ENCODE measurements at regions not wholly inside any gene's neighbourhood (a gene's known extent, or its start where the extent isn't known, plus 50 kb on each side); places are given as distances from the start of the nearest gene placed in this dataset.
A peak's percentile ranks its signal among the peaks of the same experiment; 100 is the strongest.

DNA sequence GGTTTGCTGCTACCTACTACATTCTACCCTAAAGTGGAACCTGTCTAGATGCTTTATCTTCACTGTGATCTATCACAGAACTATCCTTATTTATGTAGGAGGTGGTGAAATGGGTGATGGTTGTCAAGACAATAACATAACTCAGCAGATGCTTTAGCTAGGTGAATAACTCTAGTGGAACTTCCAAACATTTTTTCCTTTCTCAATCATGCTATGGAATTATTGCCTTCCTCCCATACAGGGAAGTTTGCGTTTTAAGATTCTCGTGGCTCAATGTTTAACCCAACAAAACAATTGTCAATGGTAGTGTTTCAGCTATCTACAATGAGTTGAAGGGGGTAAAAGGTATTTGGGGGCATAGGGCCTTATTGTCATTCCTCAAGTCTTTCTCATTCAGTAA, 82.6 kb upstream of the GLI2 start:
- Histone ChIP-seq H3K4me1 (replicated peaks in 1 of 2) (no peaks in the 10 kb centered on the region), H3K4me3 (no peak overlapping the region), H3K27me3 (peaks cover 9% of the 10 kb centered on the region), H3K36me3 (replicated peaks in 1 of 2) (no peaks in the 10 kb centered on the region), H3K9me3 (replicated peaks in 1 of 3) (no peaks in the 10 kb centered on the region), H3K27ac (no peak overlapping the region)
- 62 to 74% (median 71%) methylated on average over 2 of the region's 2 CpGs for WGBS, 4 donors
- intact Hi-C loops (cut with DNase I): no loop called here
- DNase-seq: no peak
- TF ChIP-seq, protein P1, sequence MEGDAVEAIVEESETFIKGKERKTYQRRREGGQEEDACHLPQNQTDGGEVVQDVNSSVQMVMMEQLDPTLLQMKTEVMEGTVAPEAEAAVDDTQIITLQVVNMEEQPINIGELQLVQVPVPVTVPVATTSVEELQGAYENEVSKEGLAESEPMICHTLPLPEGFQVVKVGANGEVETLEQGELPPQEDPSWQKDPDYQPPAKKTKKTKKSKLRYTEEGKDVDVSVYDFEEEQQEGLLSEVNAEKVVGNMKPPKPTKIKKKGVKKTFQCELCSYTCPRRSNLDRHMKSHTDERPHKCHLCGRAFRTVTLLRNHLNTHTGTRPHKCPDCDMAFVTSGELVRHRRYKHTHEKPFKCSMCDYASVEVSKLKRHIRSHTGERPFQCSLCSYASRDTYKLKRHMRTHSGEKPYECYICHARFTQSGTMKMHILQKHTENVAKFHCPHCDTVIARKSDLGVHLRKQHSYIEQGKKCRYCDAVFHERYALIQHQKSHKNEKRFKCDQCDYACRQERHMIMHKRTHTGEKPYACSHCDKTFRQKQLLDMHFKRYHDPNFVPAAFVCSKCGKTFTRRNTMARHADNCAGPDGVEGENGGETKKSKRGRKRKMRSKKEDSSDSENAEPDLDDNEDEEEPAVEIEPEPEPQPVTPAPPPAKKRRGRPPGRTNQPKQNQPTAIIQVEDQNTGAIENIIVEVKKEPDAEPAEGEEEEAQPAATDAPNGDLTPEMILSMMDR (IDR thresholded peaks at IDR 0.05): no peak
- TF ChIP-seq POLR2A (IDR thresholded peaks at IDR 0.05): no peak

DNA sequence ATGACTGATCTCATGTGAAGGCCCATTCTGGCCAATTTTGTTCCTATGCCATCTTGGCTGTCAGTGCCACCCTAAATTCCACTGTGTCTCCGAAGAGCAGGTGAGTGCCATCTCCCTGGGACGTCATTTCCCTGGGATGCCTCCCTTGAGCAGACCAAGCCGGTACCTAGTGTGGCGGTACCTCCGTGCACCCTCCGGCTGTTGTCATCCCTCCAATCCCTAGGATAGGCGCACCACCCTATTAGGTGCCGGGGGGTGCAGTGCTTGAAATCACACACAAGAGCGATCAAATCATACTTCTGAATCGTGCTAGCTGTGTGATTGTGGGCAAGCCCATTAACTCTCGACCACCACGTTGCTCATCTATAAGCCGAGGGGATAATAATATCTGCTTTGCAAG, 81.8 kb upstream of the GLI2 start:
- no peaks in the 10 kb centered on the region for H3K9me3 ChIP-seq (replicated peaks in 1 of 3)
- no peak overlapping the region for H3K27ac ChIP-seq
- 80 to 86% (median 84%) methylated on average over 13 of the region's 13 CpGs for WGBS, 4 donors
- no peaks in the 10 kb centered on the region for H3K4me1 ChIP-seq (replicated peaks in 1 of 2)
- H3K36me3 ChIP-seq (replicated peaks in 1 of 2): no peaks in the 10 kb centered on the region
- DNase-seq: no peak
- peaks cover 9% of the 10 kb centered on the region for H3K27me3 ChIP-seq
- no peak overlapping the region for H3K4me3 ChIP-seq
- TF ChIP-seq, protein P1 (IDR thresholded peaks at IDR 0.05): no peak
- TF ChIP-seq POLR2A (IDR thresholded peaks at IDR 0.05): no peak
- intact Hi-C loops (cut with DNase I): no loop called here

DNA sequence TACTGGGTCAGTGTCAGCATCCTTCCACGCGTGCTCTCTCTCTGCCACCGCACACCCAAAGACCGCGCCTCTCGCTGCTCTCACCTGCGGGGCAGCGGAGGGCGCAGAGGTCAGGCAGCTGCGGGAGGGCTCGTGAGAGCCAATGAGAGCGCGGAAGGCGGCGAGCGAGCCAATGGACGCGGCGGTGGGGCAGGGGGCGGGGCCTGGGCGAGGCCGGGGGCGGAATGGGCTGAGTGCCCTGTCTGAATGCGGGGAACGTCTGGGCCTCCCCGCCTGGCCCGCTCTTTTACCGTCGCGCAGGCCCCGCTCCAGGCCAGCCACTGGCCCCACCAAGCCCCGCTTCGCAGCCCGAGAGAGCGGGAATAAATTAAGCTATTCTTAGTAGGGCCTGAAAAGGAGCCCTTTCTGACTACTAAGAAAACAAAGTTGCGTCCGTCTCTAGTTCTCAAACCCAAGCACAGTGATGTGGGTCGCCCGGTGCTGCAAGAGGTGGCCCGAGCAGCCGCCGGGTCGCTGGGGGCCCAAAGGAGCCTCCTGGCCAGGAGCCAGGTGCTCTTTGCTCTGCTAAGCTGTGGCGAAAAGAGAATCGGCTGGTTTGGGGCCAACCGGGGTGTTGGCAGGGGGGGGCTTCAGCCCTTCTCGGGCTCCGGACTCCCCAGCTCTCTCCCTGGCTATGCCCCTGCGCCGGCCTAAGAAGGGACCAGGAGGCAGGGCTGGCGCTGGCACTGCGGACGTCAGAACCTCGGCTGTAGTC, 81.1 kb upstream of the GLI2 start:
- no peak overlapping the region for H3K4me3 ChIP-seq
- TF ChIP-seq POLR2A (IDR thresholded peaks at IDR 0.05): no peak
- TF ChIP-seq, protein P1 (IDR thresholded peaks at IDR 0.05): no peak
- no peak for DNase-seq
- 33 to 56% (median 40%) methylated on average over 34 to 54 of the region's 54 CpGs for WGBS, 4 donors
- H3K36me3 ChIP-seq (replicated peaks in 1 of 2): no peaks in the 10 kb centered on the region
- intact Hi-C loops (cut with DNase I): no loop called here
- peaks cover 9% of the 10 kb centered on the region for H3K27me3 ChIP-seq
- H3K9me3 ChIP-seq (replicated peaks in 1 of 3): no peaks in the 10 kb centered on the region
- no peaks in the 10 kb centered on the region for H3K4me1 ChIP-seq (replicated peaks in 1 of 2)
- H3K27ac ChIP-seq: peak overlapping the region in 1 of 5 donors; percentile 5

DNA sequence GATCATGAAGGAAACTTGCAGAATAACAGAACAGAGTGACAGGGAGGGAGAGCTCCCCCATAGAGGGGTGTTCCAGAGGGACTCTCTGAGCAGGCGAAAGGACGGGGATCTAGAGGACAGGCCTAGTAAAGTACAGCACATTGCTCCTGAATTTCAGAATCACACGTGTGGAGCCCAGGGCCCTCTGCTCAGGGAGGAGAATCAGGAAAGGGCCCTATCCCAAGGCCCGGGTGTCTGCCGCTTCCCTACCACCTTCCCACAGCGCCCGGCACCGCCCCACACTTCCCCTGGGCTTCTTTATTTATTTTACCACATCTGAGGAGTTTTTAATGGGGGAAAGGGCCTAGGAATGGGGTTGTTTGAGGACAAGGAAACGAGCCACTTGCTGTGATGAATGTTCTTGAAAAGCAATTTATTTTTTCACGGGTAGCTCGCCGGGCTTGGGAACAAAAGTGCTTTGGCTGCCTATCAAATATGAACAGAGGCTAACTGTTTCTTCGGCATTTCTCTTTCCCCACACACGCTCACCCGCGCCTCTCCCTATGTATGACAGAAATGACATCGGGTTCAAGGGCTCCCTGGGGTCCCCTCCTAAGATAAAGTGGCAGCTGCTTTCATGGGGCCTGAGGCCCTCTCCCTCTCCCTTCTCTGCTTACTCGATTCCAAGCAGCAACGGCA, 79.3 kb upstream of the GLI2 start:
- Histone ChIP-seq H3K27ac (peak overlapping the region in 1 of 5 donors; percentile 69), H3K36me3 (replicated peaks in 1 of 2) (no peaks in the 10 kb centered on the region), H3K4me1 (replicated peaks in 1 of 2) (peaks cover 0 to 10% of the 10 kb centered on the region in 2 donors), H3K4me3 (no peak overlapping the region), H3K9me3 (replicated peaks in 1 of 3) (no peaks in the 10 kb centered on the region), H3K27me3 (peaks cover 9% of the 10 kb centered on the region)
- TF ChIP-seq POLR2A (IDR thresholded peaks at IDR 0.05): no peak
- TF ChIP-seq, protein P1 (IDR thresholded peaks at IDR 0.05): no peak
- peak in 1 of 7 donors; percentile 59 for DNase-seq
- 67 to 78% (median 70%) methylated on average over 19 of the region's 19 CpGs for WGBS, 4 donors
- intact Hi-C loops (cut with DNase I): no loop called here
